Ovary (tissue), 3 donors: ENCODE measurements at regions not wholly inside any gene's neighbourhood (a gene's known extent, or its start where the extent isn't known, plus 50 kb on each side); places are given as distances from the start of the nearest gene placed in this dataset.

Experiments used
- EP300 ChIP-seq: sonication (generic); formaldehyde crosslinking; IDR thresholded peaks from one replicate; pipeline ENCODE4 v1.6.1; 2017; ENCODE audit warnings: antibody characterized with exemption
- POLR2A ChIP-seq: fragments of 450-650 bp; IDR thresholded peaks from one replicate; pipeline ENCODE4 v1.6.1; 2017; ENCODE audit warnings: antibody characterized with exemption, mild to moderate bottlenecking, moderate library complexity
- TF ChIP-seq, protein P1 (sequence below), 3 donors: fragments of 450-650 bp in 2 of 3; fragments of 200-600 bp in 1 of 3; IDR thresholded peaks; one replicate each; pipeline versions ENCODE4 v1.5.1 to v1.8.0; 2016 to 2022; ENCODE audit warnings: antibody characterized with exemption in 3 of 3, mild to moderate bottlenecking in 1 of 3
- donor health status: DM: no; HTN: no; CAD: no.

DNA sequence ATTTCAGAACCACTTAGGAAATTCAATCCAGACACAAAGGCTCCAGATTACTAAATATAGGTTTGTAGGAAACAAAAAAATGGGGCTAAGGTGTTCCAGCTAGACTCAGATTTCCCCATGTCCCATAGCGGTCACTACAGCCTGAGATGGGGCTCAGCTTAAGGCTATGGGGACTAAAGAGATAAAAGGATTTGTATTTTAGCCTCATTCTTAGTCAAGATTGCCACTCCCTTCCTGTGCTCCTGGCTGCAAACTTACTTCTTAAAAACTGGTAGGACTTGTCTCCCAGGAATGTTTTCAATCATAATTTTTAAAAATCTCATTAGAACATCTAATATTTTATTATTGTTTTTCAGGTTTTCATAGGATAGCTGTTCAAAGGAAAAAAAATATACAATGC lies 253.8 kb upstream of the DAB2 start:
- TF ChIP-seq, protein P1, sequence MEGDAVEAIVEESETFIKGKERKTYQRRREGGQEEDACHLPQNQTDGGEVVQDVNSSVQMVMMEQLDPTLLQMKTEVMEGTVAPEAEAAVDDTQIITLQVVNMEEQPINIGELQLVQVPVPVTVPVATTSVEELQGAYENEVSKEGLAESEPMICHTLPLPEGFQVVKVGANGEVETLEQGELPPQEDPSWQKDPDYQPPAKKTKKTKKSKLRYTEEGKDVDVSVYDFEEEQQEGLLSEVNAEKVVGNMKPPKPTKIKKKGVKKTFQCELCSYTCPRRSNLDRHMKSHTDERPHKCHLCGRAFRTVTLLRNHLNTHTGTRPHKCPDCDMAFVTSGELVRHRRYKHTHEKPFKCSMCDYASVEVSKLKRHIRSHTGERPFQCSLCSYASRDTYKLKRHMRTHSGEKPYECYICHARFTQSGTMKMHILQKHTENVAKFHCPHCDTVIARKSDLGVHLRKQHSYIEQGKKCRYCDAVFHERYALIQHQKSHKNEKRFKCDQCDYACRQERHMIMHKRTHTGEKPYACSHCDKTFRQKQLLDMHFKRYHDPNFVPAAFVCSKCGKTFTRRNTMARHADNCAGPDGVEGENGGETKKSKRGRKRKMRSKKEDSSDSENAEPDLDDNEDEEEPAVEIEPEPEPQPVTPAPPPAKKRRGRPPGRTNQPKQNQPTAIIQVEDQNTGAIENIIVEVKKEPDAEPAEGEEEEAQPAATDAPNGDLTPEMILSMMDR (IDR thresholded peaks at IDR 0.05): no peak
- no peak for TF ChIP-seq EP300
- TF ChIP-seq POLR2A: no peak
